Lower lobe of right lung (tissue), 2 donors: ENCODE measurements at regions not wholly inside any gene's neighbourhood (a gene's known extent, or its start where the extent isn't known, plus 50 kb on each side); places are given as distances from the start of the nearest gene placed in this dataset.

Source experiments
- ATAC-seq, 2 donors: fragments of 200-7000 bp; cut with Tn5 transposase; one replicate each; pipeline ENCODE4 v1.9.1; 2020 to 2022; ENCODE audit warnings: mild to moderate bottlenecking in 2 of 2, moderate library complexity in 2 of 2
- DNase-seq: peaks from one replicate; pipeline ENCODE4 v3.0.0-alpha.2; 2020
- H3K27ac ChIP-seq: fragments of 200-600 bp; one replicate; pipeline ENCODE4 v1.8.0; 2022
- H3K27me3 ChIP-seq: fragments of 200-600 bp; one replicate; pipeline ENCODE4 v1.8.0; 2022; ENCODE audit warnings: low read depth
- H3K36me3 ChIP-seq: fragments of 200-600 bp; one replicate; pipeline ENCODE4 v1.8.0; 2022; ENCODE audit warnings: mild to moderate bottlenecking
- H3K4me1 ChIP-seq: fragments of 200-600 bp; one replicate; pipeline ENCODE4 v1.8.0; 2022
- H3K4me3 ChIP-seq: fragments of 200-600 bp; one replicate; pipeline ENCODE4 v1.8.0; 2022; ENCODE audit warnings: mild to moderate bottlenecking
- H3K9me3 ChIP-seq: fragments of 200-600 bp; one replicate; pipeline ENCODE4 v1.8.0; 2022
- CTCF ChIP-seq: fragments of 200-600 bp; IDR thresholded peaks from one replicate; pipeline ENCODE4 v1.8.0; 2022; ENCODE audit warnings: antibody characterized with exemption, mild to moderate bottlenecking
- intact Hi-C: fragments of 100-400 bp; cut with DNase I; formaldehyde crosslinking; loops from one replicate; pipeline ENCODE4 v1.11.0; 2022
- donor health status: DM: no; HTN: yes; CAD: no; lungs with severe emphysema.

DNA sequence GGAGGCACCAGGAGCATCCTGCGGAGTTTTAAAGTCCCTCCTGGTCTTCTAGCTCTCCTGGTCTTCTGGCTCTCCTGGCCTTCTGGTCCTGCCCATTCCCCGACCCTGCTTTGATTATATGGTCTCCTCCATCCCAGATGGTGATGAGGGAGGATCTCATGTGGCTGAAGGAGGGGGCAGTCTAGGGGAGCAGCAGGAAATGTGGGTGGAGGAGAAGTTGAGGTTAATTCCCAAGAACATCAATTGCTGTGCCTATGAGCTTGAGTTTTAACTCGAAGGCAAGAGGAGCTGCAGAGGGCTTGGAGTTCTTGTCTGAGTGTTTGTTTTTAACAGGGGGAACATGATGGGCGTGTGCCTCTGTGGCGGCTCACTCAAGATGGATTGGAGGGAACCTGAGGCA lies 408.8 kb downstream of the MATN1 start:
- peaks cover 6% of the 10 kb centered on the region for H3K27me3 ChIP-seq
- intact Hi-C loops: no loop called here

GRCh38 chr1:30313584-30313983 lies 409.8 kb downstream of the MATN1 start:
- no peak for ATAC-seq
- H3K36me3 ChIP-seq: no peaks in the 10 kb centered on the region

More for the DNA sequence above, 408.8 kb downstream of the MATN1 start:
- no peaks in the 10 kb centered on the region for H3K9me3 ChIP-seq
- H3K27ac ChIP-seq: no peak overlapping the region
- H3K36me3 ChIP-seq: no peaks in the 10 kb centered on the region
- no peak for ATAC-seq
- no peak for DNase-seq
- H3K4me1 ChIP-seq: no peaks in the 10 kb centered on the region
- TF ChIP-seq CTCF: no peak
- H3K4me3 ChIP-seq: no peak overlapping the region

DNA sequence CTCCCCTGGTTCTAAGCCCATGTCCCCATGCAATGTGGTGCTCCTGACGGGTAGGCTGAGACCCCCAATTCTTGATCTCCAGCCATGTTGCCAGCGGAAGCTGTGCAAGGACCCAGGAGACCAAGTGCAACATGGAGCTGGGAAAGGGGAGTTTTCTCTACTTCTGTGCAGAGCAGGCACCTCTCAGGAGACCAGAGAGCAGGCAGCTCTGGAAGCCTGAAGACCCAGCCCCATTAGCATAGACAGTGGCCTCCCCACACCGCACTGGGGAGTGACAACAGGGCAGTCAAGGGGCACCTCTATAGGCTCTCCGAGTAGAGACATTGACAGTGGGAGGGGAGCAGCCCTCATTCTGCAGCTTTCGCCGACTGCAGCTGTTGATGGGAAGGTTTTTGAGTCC lies 410.2 kb downstream of the MATN1 start:
- no peak for TF ChIP-seq CTCF
- no peak for ATAC-seq
- Histone ChIP-seq H3K9me3 (no peaks in the 10 kb centered on the region), H3K36me3 (no peaks in the 10 kb centered on the region), H3K4me3 (no peak overlapping the region), H3K4me1 (no peaks in the 10 kb centered on the region), H3K27me3 (peaks cover 4% of the 10 kb centered on the region), H3K27ac (no peak overlapping the region)
- DNase-seq: no peak
- intact Hi-C loops: no loop called here

More at GRCh38 chr1:30313584-30313983, 409.8 kb downstream of the MATN1 start:
- Histone ChIP-seq H3K27me3 (peaks cover 4% of the 10 kb centered on the region), H3K9me3 (no peaks in the 10 kb centered on the region), H3K4me3 (no peak overlapping the region), H3K27ac (no peak overlapping the region), H3K4me1 (no peaks in the 10 kb centered on the region)
- no peak for TF ChIP-seq CTCF
- DNase-seq: no peak
- intact Hi-C loops: no loop called here

DNA sequence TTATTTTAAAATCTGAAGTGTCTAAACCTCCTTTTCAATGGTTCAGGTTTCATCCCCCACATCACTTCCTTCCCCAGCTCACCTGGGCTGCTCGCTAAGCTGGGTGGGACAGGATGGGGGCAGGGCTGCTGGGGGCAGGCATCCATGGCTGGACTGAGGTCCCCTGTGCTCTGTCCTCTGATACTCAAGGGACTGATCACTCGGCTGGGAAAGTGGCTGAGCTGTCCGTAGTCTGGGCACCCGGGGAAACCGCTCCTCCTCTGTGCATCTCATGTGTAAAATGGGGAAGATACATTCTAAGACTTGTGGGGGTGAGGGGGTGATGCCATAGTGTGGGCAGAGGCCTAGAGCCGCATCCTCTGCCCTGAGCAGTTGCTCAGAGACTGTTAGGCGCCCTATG lies 411.2 kb downstream of the MATN1 start:
- DNase-seq: no peak
- H3K27ac ChIP-seq: no peak overlapping the region
- no peak overlapping the region for H3K4me3 ChIP-seq
- H3K4me1 ChIP-seq: no peaks in the 10 kb centered on the region
- ATAC-seq: no peak
- no peaks in the 10 kb centered on the region for H3K9me3 ChIP-seq
- no peaks in the 10 kb centered on the region for H3K36me3 ChIP-seq
- intact Hi-C loops: no loop called here
- no peak for TF ChIP-seq CTCF
- peaks cover 10% of the 10 kb centered on the region for H3K27me3 ChIP-seq

- no peaks in the 10 kb centered on the region for H3K4me1 ChIP-seq
- DNase-seq (no peak), ATAC-seq (no peak)
- H3K4me3 ChIP-seq: no peak overlapping the region
- intact Hi-C loops: no loop called here
- no peaks in the 10 kb centered on the region for H3K9me3 ChIP-seq
- H3K27me3 ChIP-seq: peaks cover 10% of the 10 kb centered on the region
- no peaks in the 10 kb centered on the region for H3K36me3 ChIP-seq
- no peak for TF ChIP-seq CTCF
- H3K27ac ChIP-seq: no peak overlapping the region
Measured at GRCh38 chr1:30311749-30312148, 411.6 kb downstream of the MATN1 start.
